Thyroid gland (tissue), 4 donors: ENCODE measurements at regions not wholly inside any gene's neighbourhood (a gene's known extent, or its start where the extent isn't known, plus 50 kb on each side); places are given as distances from the start of the nearest gene placed in this dataset.

Experiments
- DNase-seq, 2 donors: peaks; one replicate each; pipeline ENCODE4 v3.0.0-alpha.2; 2019
- H3K27ac ChIP-seq, 3 donors: fragments of 200-600 bp; sonication (generic); 1 replicate in 2 of 3; 2 replicates in 1 of 3; pipeline ENCODE4 v1.5.1; 2016 to 2019; ENCODE audit warnings: mild to moderate bottlenecking in 1 of 3, moderate library complexity in 1 of 3
- H3K27me3 ChIP-seq: fragments of 200-600 bp; sonication (generic); one replicate; pipeline ENCODE4 v1.5.1; 2019
- H3K36me3 ChIP-seq, 2 donors: fragments of 200-600 bp; sonication (generic); one replicate each; pipeline ENCODE4 v1.5.1; 2016 to 2019
- H3K4me1 ChIP-seq, 2 donors: fragments of 200-600 bp; sonication (generic); one replicate each; pipeline ENCODE4 v1.5.1; 2017 to 2019
- H3K4me3 ChIP-seq, 3 donors: fragments of 200-600 bp; sonication (generic); replicated peaks in 1 of 3; 1 replicate in 2 of 3; 2 replicates in 1 of 3; pipeline ENCODE4 v1.5.1; 2016; ENCODE audit warnings: mild to moderate bottlenecking in 1 of 3
- H3K9me3 ChIP-seq: fragments of 200-600 bp; sonication (generic); one replicate; pipeline ENCODE4 v1.5.1; 2017
- POLR2A ChIP-seq, 2 donors: fragments of 450-650 bp; IDR thresholded peaks; one replicate each; pipeline ENCODE4 v1.6.1; 2017; ENCODE audit warnings: antibody characterized with exemption in 2 of 2, mild to moderate bottlenecking in 2 of 2, moderate library complexity in 1 of 2
- WGBS, 2 donors: methylation state at CpG; one replicate each; pipeline ENCODE4 v1.1.5; 2017; 5-methylcytosine and 5-hydroxymethylcytosine counted together
- intact Hi-C: fragments of 100-400 bp; cut with DNase I; formaldehyde crosslinking; loops from one replicate; pipeline ENCODE4 v1.15.1; 2023
- TF ChIP-seq, protein P1 (sequence below), 6 experiments: fragments of 200-600 bp in 3 of 6; fragments of 450-650 bp in 3 of 6; sonication (generic) in 3 of 6; IDR thresholded peaks; one replicate each; pipeline ENCODE4 v1.5.1; 2016 to 2019; ENCODE audit warnings: antibody characterized with exemption in 6 of 6, mild to moderate bottlenecking in 2 of 6, inconsistent platforms in 1 of 6, moderate library complexity in 1 of 6

DNA sequence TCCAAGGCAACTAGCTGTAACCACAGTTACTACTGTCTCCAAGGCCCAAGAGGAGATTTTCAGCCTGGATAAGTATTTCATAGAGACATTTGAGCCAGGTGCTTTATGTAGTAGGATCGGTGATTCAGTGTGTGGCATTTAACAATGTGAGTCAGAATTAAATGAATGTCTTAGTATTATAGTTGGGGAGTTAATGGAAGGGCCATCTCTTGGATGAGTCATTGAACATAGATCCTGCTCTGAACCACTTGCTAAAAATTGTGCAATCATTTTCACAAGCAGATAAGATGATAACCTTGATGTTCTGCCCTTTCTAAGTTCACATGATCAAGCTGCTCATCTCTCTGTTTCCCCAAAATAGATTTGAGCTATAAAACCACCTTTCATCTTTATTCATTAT, 668.9 kb upstream of the CITED2 start:
- no peak overlapping the region for H3K27ac ChIP-seq
- peaks cover 5 to 22% of the 10 kb centered on the region in 2 donors for H3K4me1 ChIP-seq
- DNase-seq: no peak
- WGBS, 2 donors: 57 to 86% methylated on average over 1 of the region's 1 CpG
- no peak overlapping the region for H3K4me3 ChIP-seq
- H3K9me3 ChIP-seq: no peaks in the 10 kb centered on the region
- intact Hi-C loops: no loop called here
- H3K36me3 ChIP-seq: no peaks in the 10 kb centered on the region
- no peaks in the 10 kb centered on the region for H3K27me3 ChIP-seq
- TF ChIP-seq, protein P1, sequence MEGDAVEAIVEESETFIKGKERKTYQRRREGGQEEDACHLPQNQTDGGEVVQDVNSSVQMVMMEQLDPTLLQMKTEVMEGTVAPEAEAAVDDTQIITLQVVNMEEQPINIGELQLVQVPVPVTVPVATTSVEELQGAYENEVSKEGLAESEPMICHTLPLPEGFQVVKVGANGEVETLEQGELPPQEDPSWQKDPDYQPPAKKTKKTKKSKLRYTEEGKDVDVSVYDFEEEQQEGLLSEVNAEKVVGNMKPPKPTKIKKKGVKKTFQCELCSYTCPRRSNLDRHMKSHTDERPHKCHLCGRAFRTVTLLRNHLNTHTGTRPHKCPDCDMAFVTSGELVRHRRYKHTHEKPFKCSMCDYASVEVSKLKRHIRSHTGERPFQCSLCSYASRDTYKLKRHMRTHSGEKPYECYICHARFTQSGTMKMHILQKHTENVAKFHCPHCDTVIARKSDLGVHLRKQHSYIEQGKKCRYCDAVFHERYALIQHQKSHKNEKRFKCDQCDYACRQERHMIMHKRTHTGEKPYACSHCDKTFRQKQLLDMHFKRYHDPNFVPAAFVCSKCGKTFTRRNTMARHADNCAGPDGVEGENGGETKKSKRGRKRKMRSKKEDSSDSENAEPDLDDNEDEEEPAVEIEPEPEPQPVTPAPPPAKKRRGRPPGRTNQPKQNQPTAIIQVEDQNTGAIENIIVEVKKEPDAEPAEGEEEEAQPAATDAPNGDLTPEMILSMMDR (IDR thresholded peaks at IDR 0.05): no peak

DNA sequence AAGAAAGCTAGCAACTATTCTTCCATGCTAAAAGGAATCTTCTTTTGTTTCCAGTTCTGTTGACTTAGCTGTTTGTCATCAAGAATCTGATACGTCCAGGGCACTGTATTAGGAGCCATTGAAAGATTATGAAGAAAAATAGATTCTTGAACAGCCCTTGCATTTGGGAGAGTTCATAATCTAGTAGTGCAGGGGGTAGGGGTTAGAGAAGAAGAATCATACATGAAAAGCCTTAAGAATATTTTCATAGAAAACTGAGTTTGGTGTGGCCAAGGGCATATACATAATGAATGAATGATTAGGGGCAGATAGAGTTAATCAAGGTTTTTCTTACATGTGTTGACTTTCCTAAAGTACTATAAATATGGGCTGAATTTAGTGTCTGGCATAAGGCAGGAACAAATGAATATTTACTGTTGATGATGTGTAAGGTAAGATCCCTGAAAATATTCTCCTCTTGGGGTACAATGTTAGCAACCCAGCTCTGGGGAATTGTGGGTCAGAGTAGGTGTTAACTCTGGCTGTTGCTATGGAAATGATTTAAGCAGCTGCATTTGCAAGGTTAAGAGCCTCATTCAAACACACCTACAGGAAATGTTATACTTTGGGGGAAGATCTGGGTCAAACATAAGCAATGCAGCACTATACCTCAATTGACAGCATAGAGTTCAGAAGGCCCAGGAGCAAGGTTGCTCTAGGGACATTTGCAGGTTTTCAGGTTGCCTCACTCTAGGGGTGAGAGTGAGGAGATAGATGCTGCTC, 667.3 kb upstream of the CITED2 start:
- TF ChIP-seq POLR2A (IDR thresholded peaks at IDR 0.05): no peak
- TF ChIP-seq, protein P1 (IDR thresholded peaks at IDR 0.05): no peak
- intact Hi-C loops: no loop called here
- H3K27ac ChIP-seq: no peak overlapping the region
- WGBS, 2 donors: 83 to 93% methylated on average over 1 of the region's 1 CpG
- DNase-seq: no peak
- no peaks in the 10 kb centered on the region for H3K9me3 ChIP-seq
- no peak overlapping the region for H3K4me3 ChIP-seq
- no peaks in the 10 kb centered on the region for H3K36me3 ChIP-seq
- no peaks in the 10 kb centered on the region for H3K27me3 ChIP-seq
- H3K4me1 ChIP-seq: peaks cover 5 to 22% of the 10 kb centered on the region in 2 donors

DNA sequence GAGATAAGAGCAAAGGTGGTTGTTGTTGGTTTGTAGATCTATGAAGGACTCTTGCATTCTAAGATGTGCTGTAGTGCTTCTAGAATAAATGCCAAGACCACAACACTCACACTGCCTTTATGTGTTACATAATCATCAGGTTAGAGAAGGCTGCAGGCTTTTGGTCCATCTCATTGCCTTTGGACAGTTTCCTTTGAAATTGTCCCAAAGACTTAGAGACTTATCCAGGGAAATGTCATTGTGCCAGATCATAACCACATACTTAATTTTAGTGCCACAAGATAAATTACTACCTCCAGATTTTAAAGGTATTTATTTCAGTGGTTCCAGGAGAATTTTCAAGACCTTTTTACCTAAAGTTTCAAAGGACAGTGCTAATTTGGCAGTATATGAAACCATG, 666.6 kb upstream of the CITED2 start:
- no peaks in the 10 kb centered on the region for H3K9me3 ChIP-seq
- TF ChIP-seq POLR2A (IDR thresholded peaks at IDR 0.05): no peak
- TF ChIP-seq, protein P1 (IDR thresholded peaks at IDR 0.05): no peak
- DNase-seq: no peak

DNA sequence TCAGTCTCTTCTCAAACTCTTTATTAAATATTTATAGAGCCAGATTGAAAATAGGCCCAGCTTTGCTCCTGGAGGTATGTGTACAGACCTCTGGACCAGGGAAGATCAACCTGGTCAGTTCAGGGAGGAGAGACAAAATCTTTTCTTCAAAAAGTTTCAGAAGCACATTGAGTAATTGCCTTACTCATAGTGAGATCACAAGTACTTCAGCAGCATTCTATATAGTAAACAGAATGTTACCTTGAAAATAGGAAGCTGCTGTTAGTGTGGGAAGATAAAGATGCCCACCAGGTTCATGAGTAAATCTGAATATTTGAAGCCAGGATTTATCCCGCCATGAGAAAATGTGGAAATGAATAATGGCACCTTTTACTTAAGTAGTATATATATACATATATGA, 665.9 kb upstream of the CITED2 start:
- Histone ChIP-seq H3K4me1 (peaks cover 5 to 22% of the 10 kb centered on the region in 2 donors), H3K27me3 (no peaks in the 10 kb centered on the region), H3K27ac (no peak overlapping the region), H3K36me3 (no peaks in the 10 kb centered on the region), H3K9me3 (no peaks in the 10 kb centered on the region), H3K4me3 (no peak overlapping the region)
- TF ChIP-seq POLR2A (IDR thresholded peaks at IDR 0.05): no peak
- TF ChIP-seq, protein P1 (IDR thresholded peaks at IDR 0.05): no peak
- WGBS, 2 donors: 94 to 98% methylated on average over 1 of the region's 1 CpG
- intact Hi-C loops: no loop called here
- DNase-seq: no peak

More for the DNA sequence above, 666.6 kb upstream of the CITED2 start:
- Histone ChIP-seq H3K27me3 (no peaks in the 10 kb centered on the region), H3K4me3 (no peak overlapping the region), H3K36me3 (no peaks in the 10 kb centered on the region), H3K27ac (no peak overlapping the region), H3K4me1 (peaks cover 5 to 22% of the 10 kb centered on the region in 2 donors)
- intact Hi-C loops: no loop called here

DNA sequence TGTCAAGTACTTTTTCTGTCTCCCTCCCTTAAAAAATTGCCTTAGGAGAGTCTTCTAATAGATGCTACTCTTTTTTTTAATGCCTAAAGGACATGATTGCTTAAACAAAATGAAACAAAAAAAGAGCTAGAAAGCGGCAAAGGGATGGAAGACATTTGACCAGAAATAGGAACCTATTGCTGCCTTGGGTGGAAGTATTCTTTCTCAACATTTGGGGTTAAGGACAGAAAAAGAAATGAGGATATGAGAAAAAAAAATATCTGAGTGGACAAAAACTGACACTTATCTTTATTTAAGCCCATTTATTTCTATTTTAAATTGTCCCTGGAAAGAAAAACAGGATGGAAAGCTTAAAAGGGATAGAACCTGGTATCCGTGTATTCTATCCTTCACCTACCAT, 664.9 kb upstream of the CITED2 start:
- intact Hi-C loops: no loop called here
- TF ChIP-seq, protein P1 (IDR thresholded peaks at IDR 0.05): no peak
- TF ChIP-seq POLR2A (IDR thresholded peaks at IDR 0.05): no peak

More for the DNA sequence above, 664.9 kb upstream of the CITED2 start:
- Histone ChIP-seq H3K9me3 (no peaks in the 10 kb centered on the region), H3K36me3 (no peaks in the 10 kb centered on the region), H3K4me1 (peaks cover 5 to 22% of the 10 kb centered on the region in 2 donors), H3K27me3 (no peaks in the 10 kb centered on the region), H3K27ac (no peak overlapping the region), H3K4me3 (no peak overlapping the region)
- 83 to 90% methylated on average over 2 of the region's 2 CpGs for WGBS, 2 donors
- no peak for DNase-seq
